Thyroid gland (tissue), 4 donors: ENCODE measurements at regions not wholly inside any gene's neighbourhood (a gene's known extent, or its start where the extent isn't known, plus 50 kb on each side); places are given as distances from the start of the nearest gene placed in this dataset.
"Not testable (repeated sequence)": the region's sequence is repeated elsewhere in the genome, so short reads cannot be mapped to it uniquely, and the experiment has no call there.

Experiments used
- DNase-seq, 2 donors: peaks; one replicate each; pipeline ENCODE4 v3.0.0-alpha.2; 2019
- H3K27ac ChIP-seq, 3 donors: fragments of 200-600 bp; sonication (generic); 1 replicate in 2 of 3; 2 replicates in 1 of 3; pipeline ENCODE4 v1.5.1; 2016 to 2019; ENCODE audit warnings: mild to moderate bottlenecking in 1 of 3, moderate library complexity in 1 of 3
- H3K27me3 ChIP-seq: fragments of 200-600 bp; sonication (generic); one replicate; pipeline ENCODE4 v1.5.1; 2019
- H3K36me3 ChIP-seq, 2 donors: fragments of 200-600 bp; sonication (generic); one replicate each; pipeline ENCODE4 v1.5.1; 2016 to 2019
- H3K4me1 ChIP-seq, 2 donors: fragments of 200-600 bp; sonication (generic); one replicate each; pipeline ENCODE4 v1.5.1; 2017 to 2019
- H3K4me3 ChIP-seq, 3 donors: fragments of 200-600 bp; sonication (generic); replicated peaks in 1 of 3; 1 replicate in 2 of 3; 2 replicates in 1 of 3; pipeline ENCODE4 v1.5.1; 2016; ENCODE audit warnings: mild to moderate bottlenecking in 1 of 3
- H3K9me3 ChIP-seq: fragments of 200-600 bp; sonication (generic); one replicate; pipeline ENCODE4 v1.5.1; 2017
- CTCF ChIP-seq, 6 experiments: fragments of 200-600 bp in 3 of 6; fragments of 450-650 bp in 3 of 6; sonication (generic) in 3 of 6; IDR thresholded peaks; one replicate each; pipeline ENCODE4 v1.5.1; 2016 to 2019; ENCODE audit warnings: antibody characterized with exemption in 6 of 6, mild to moderate bottlenecking in 2 of 6, inconsistent platforms in 1 of 6, moderate library complexity in 1 of 6
- POLR2A ChIP-seq, 2 donors: fragments of 450-650 bp; IDR thresholded peaks; one replicate each; pipeline ENCODE4 v1.6.1; 2017; ENCODE audit warnings: antibody characterized with exemption in 2 of 2, mild to moderate bottlenecking in 2 of 2, moderate library complexity in 1 of 2
- WGBS, 2 donors: methylation state at CpG; one replicate each; pipeline ENCODE4 v1.1.5; 2017; 5-methylcytosine and 5-hydroxymethylcytosine counted together
- intact Hi-C: fragments of 100-400 bp; cut with DNase I; formaldehyde crosslinking; loops from one replicate; pipeline ENCODE4 v1.15.1; 2023

DNA sequence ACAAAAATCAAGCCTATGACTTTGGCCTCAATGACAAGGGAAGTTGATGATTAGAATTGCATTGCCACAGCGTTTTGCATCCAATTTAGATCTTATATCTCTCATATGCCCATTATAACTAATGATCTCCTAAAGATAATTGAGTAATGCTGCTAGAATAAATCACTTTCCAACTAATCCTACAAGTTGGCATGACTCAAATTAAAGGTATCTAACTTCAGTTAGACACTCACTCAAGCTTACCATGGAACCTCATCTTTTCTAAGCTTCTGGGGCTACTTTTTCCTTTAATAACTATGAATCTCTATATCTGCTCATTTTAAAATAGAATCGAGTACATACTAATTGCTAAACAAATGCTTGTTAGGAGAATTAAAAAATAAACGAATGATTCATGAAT, 427.8 kb downstream of the BTG1 start:
- Histone ChIP-seq H3K27ac (no peak overlapping the region), H3K9me3 (no peaks in the 10 kb centered on the region), H3K4me3 (no peak overlapping the region), H3K4me1 (no peaks in the 10 kb centered on the region), H3K36me3 (no peaks in the 10 kb centered on the region), H3K27me3 (no peaks in the 10 kb centered on the region)
- TF ChIP-seq POLR2A (IDR thresholded peaks at IDR 0.05) (no peak), CTCF (IDR thresholded peaks at IDR 0.05) (no peak)
- intact Hi-C loops = no loop called here
- no peak for DNase-seq
- WGBS, 2 donors = 82 to 89% methylated on average over 3 of the region's 3 CpGs

GRCh38 chr12:91711925-91712324, 433.7 kb downstream of the BTG1 start:
- H3K4me1 ChIP-seq, H3K27me3 ChIP-seq, DNase-seq, H3K9me3 ChIP-seq, intact Hi-C loops, H3K36me3 ChIP-seq, H3K4me3 ChIP-seq, H3K27ac ChIP-seq: not testable (repeated sequence)
- WGBS, 2 donors = 92 to 95% methylated on average over 2 of the region's 2 CpGs

DNA sequence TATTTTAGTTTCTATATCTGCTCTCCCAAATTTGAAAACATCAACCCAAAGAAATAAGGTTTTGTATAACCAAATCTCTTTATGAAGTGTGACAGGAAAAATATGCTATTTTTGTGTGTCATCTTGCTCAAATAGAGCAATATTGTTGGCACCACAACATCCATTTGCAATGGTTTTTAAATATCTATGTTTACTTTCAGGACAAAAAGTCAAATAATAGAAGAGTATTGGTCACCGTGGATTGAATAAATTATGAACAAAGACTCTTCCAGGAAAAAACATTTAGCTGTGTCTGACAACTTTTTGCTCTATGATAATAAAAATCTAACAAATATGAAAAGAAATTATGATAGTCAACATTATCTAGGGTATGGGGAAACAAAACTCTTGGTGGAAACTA, 439.2 kb downstream of the BTG1 start:
- WGBS, 2 donors = 68 to 69% methylated on average over 1 of the region's 1 CpG
- intact Hi-C loops = no loop called here
- H3K27me3 ChIP-seq = no peaks in the 10 kb centered on the region
- H3K36me3 ChIP-seq = no peaks in the 10 kb centered on the region
- no peak overlapping the region for H3K4me3 ChIP-seq
- no peaks in the 10 kb centered on the region for H3K9me3 ChIP-seq
- peaks cover 0 to 5% of the 10 kb centered on the region in 2 donors for H3K4me1 ChIP-seq
- no peak for DNase-seq
- no peak overlapping the region for H3K27ac ChIP-seq
- TF ChIP-seq POLR2A (IDR thresholded peaks at IDR 0.05) = no peak
- TF ChIP-seq CTCF (IDR thresholded peaks at IDR 0.05) = no peak

- intact Hi-C loops = no loop called here
- no peaks in the 10 kb centered on the region for H3K9me3 ChIP-seq
- no peaks in the 10 kb centered on the region for H3K36me3 ChIP-seq
- no peak for TF ChIP-seq CTCF (IDR thresholded peaks at IDR 0.05)
- no peak for DNase-seq
- 37 to 38% methylated on average over 2 of the region's 2 CpGs for WGBS, 2 donors
- peaks cover 0 to 5% of the 10 kb centered on the region in 2 donors for H3K4me1 ChIP-seq
- H3K4me3 ChIP-seq = no peak overlapping the region
- H3K27me3 ChIP-seq = no peaks in the 10 kb centered on the region
- no peak overlapping the region for H3K27ac ChIP-seq
Observed at GRCh38 chr12:91704446-91704845, 441.2 kb downstream of the BTG1 start.

DNA sequence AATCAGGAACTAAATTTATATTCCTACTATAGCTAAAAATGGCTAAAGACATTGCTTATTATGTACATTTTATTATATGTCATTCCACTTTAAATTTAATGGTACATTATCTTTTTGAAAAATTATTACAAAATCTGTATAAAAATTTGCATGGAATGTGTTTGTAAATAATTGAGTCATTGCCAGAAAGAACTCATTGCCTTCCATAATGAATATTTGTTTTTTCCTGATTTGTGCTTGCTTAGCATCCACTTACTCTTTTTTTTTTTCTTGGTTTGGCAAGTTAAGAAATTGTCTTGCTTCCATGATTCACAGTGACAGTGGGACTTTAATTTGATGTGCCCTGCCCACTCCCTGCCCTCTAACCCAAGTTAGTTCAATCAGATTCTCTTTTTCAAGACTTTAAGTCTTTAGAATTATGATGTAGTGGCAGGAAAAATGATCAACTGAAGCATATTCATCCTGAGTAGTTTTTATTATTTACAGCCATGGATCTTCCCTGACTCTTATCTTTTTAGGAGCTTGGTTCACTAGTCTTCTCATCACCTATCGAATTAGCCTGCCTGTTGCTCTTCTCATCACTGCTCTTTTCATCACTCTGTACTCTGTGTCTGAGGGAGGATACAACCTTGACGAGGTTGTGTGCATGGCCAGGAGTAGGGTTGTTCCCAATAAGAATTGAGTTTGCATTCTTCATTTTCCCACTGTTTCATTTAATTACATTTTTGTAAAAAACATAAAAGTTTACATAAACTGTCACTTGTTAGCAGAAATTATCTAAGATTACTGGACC, 442.0 kb downstream of the BTG1 start:
- Histone ChIP-seq H3K4me1 (peaks cover 0 to 5% of the 10 kb centered on the region in 2 donors), H3K9me3 (no peaks in the 10 kb centered on the region), H3K27me3 (no peaks in the 10 kb centered on the region), H3K36me3 (no peaks in the 10 kb centered on the region), H3K4me3 (no peak overlapping the region), H3K27ac (no peak overlapping the region)
- WGBS, 2 donors = 88 to 97% methylated on average over 2 of the region's 2 CpGs
- intact Hi-C loops = no loop called here
- no peak for DNase-seq
- TF ChIP-seq POLR2A (IDR thresholded peaks at IDR 0.05) (no peak), CTCF (IDR thresholded peaks at IDR 0.05) (no peak)
